ENCODE measurements at regions not wholly inside any gene's neighbourhood (a gene's known extent, or its start where the extent isn't known, plus 50 kb on each side); places are given as distances from the start of the nearest gene placed in this dataset.

DNA sequence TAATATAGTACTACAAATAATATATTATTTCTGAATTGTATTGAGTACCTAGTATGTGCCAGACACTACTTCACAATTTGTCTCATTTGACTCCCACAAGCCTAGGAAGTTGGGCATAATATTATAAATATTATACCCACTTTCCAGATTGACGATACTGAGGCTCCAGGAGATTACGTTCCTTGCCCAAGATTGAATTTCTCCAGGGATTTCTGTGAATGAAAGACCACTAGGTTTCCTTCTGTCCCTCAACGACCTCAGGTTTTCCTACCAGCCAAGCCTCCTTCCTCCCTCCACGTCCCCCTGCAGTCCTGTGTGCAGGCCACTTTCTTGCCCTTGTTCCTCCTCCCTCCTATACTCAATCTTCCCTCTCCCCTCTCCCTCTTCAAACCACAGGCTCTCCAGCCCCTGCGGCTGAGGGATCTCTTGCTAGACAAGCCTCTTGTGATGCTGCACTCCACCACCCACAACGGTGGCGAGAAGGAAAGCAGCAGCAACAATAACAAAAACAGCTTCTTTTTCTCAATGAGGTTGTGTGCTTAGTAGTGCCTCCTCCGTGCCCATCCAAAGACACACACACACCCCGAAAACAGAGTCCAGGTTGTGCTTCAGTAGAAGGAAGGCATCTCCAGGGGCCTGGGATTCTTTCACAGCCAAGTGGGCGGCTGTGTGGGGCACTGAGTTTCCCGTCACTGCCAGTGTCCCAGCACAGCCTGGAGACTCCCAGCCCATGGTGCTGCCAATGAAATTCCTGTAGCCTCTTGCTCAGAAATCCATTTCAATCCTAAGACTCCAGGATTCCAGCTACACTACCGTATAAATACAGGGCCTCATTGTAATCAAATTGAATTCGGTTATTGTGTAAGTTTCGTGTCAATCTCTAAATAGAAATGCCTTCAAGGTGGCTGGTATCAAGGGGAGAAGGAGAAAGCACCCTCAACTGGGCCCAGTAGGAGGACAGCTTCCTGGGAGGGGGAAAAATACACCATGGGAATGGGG lies 94.4 kb downstream of the NCR2 start:
- H3K4me2 ChIP-seq (ENCODE audit: low read length) = no peak overlapping the region; the same call in 1 of the 2 replicates
- TF ChIP-seq EZH2phosphoT487 (IDR thresholded peaks at IDR 0.05; ENCODE audit: low read depth) = no peak
- TF ChIP-seq, protein P1, sequence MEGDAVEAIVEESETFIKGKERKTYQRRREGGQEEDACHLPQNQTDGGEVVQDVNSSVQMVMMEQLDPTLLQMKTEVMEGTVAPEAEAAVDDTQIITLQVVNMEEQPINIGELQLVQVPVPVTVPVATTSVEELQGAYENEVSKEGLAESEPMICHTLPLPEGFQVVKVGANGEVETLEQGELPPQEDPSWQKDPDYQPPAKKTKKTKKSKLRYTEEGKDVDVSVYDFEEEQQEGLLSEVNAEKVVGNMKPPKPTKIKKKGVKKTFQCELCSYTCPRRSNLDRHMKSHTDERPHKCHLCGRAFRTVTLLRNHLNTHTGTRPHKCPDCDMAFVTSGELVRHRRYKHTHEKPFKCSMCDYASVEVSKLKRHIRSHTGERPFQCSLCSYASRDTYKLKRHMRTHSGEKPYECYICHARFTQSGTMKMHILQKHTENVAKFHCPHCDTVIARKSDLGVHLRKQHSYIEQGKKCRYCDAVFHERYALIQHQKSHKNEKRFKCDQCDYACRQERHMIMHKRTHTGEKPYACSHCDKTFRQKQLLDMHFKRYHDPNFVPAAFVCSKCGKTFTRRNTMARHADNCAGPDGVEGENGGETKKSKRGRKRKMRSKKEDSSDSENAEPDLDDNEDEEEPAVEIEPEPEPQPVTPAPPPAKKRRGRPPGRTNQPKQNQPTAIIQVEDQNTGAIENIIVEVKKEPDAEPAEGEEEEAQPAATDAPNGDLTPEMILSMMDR (IDR thresholded peaks at IDR 0.05; ENCODE audit: low read depth, low read length) = no peak
- H3K9ac ChIP-seq (ENCODE audit: low read length) = no peak overlapping the region
- H3K79me2 ChIP-seq (ENCODE audit: low read length) = no peaks in the 10 kb centered on the region
- H3K9me3 ChIP-seq (ENCODE audit: insufficient read depth, low read length) = no peaks in the 10 kb centered on the region
- no peaks in the 10 kb centered on the region for H4K20me1 ChIP-seq (ENCODE audit: insufficient read depth, low read length)
- H3K36me3 ChIP-seq (replicated peaks; ENCODE audit: low read depth, low read length) = no peaks in the 10 kb centered on the region
- H3K27me3 ChIP-seq (ENCODE audit: low read depth, low read length) = peaks cover 31% of the 10 kb centered on the region
- H3K27ac ChIP-seq (ENCODE audit: low read length) = no peak overlapping the region
- no peak overlapping the region for H2AFZ ChIP-seq (ENCODE audit: low read depth, low read length)
- H3K4me1 ChIP-seq (ENCODE audit: low read length) = peaks cover 25% of the 10 kb centered on the region
- no peak overlapping the region for H3K4me3 ChIP-seq (ENCODE audit: low read length)

DNA sequence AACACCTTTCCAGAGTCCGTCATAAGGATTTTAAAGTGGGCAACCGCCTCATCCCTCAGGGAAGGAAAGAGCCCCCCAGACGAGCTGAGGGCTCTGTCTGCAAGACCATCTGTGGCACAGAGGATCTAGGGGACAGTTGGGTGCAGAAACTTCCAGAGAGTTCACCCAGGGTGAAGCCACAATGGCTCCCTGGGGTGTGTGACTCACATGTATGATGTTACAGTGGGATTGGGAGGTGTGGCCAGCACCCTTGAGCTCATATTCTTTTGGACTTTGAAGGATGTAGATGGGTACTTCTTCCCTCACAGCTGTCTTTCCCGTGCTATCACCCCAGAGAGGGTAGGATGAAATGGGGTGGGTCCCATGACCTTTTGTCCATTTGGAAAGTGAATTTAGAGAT lies 95.5 kb downstream of the NCR2 start:
- Histone ChIP-seq H3K9ac (ENCODE audit: low read length) (no peak overlapping the region), H3K79me2 (ENCODE audit: low read length) (no peaks in the 10 kb centered on the region), H4K20me1 (ENCODE audit: insufficient read depth, low read length) (no peaks in the 10 kb centered on the region), H3K4me1 (ENCODE audit: low read length) (peaks cover 25% of the 10 kb centered on the region), H3K27me3 (ENCODE audit: low read depth, low read length) (peaks cover 24% of the 10 kb centered on the region), H3K27ac (ENCODE audit: low read length) (no peak overlapping the region), H3K36me3 (replicated peaks; ENCODE audit: low read depth, low read length) (no peaks in the 10 kb centered on the region), H3K4me2 (ENCODE audit: low read length) (no peak overlapping the region), H3K9me3 (ENCODE audit: insufficient read depth, low read length) (no peaks in the 10 kb centered on the region), H3K4me3 (ENCODE audit: low read length) (no peak overlapping the region), H2AFZ (ENCODE audit: low read depth, low read length) (no peak overlapping the region)
- TF ChIP-seq, protein P1 (IDR thresholded peaks at IDR 0.05; ENCODE audit: low read depth, low read length) = no peak
- TF ChIP-seq EZH2phosphoT487 (IDR thresholded peaks at IDR 0.05; ENCODE audit: low read depth) = no peak

DNA sequence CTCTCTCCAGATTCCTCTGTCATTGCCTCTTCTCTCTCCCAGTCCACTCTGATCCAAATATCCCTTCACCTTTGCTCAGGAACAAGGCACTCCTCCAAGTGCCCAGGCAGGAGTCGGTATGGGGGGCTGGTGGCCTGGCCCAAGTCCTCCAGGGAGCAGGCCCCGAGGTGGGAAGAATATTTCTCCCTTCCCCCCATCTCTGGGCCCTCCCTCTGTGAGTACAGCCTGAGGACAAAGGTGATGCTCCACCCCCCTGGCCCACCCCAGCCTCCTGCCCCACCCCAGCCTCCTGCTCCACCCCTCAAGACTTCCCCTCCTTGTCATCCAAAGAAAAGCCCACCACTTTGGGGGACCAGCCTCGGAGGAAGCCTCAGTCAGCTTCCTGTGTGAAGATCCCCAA lies 96.9 kb downstream of the NCR2 start:
- Histone ChIP-seq H3K79me2 (ENCODE audit: low read length) (no peaks in the 10 kb centered on the region), H3K27me3 (ENCODE audit: low read depth, low read length) (peaks cover 10% of the 10 kb centered on the region), H3K4me2 (ENCODE audit: low read length) (no peak overlapping the region), H2AFZ (ENCODE audit: low read depth, low read length) (no peak overlapping the region), H3K27ac (ENCODE audit: low read length) (no peak overlapping the region), H3K4me1 (ENCODE audit: low read length) (peaks cover 14% of the 10 kb centered on the region), H3K36me3 (replicated peaks; ENCODE audit: low read depth, low read length) (no peaks in the 10 kb centered on the region), H3K9ac (ENCODE audit: low read length) (no peak overlapping the region), H3K4me3 (ENCODE audit: low read length) (no peak overlapping the region), H4K20me1 (ENCODE audit: insufficient read depth, low read length) (no peaks in the 10 kb centered on the region), H3K9me3 (ENCODE audit: insufficient read depth, low read length) (no peaks in the 10 kb centered on the region)
- TF ChIP-seq, protein P1 (IDR thresholded peaks at IDR 0.05; ENCODE audit: low read depth, low read length) = no peak
- no peak for TF ChIP-seq EZH2phosphoT487 (IDR thresholded peaks at IDR 0.05; ENCODE audit: low read depth)

DNA sequence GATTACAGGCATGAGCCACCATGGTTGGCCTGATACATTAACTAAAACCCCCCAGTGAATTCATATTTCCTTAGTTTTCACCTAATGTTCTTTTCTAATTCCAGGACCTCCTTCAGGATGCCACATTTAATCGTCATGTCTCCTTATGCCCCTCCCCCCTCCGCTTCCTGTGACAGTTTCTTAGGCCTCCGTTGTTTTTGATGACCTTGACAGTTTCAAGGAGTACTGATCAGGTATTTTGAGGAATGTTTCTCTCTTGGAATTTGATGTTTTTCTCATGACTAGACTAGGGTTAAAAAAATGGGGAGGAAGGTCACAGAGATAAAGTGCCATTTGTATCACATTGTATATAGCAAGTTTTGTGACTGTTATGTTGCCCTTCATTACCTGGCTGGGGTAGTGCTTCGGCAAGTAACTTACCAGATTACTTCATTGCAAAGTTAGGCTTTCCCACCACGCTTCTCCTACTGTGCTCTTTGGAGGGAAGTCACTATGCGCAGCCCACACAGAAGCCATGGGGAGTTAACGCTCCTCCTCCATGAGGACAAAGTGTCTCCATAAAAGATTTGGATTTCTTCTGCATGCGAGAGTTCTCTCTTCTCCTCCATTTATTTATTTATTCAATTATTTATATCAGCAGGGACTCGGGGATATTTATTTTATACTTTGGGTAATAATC lies 99.5 kb downstream of the NCR2 start:
- Histone ChIP-seq H3K27ac (ENCODE audit: low read length) (no peak overlapping the region), H3K4me1 (ENCODE audit: low read length) (peaks cover 9% of the 10 kb centered on the region), H3K4me2 (ENCODE audit: low read length) (no peak overlapping the region), H3K27me3 (ENCODE audit: low read depth, low read length) (0 out of 2 replicates have a peak, but pooled peaks cover 6% of the 10 kb centered on the region), H3K4me3 (ENCODE audit: low read length) (no peak overlapping the region), H3K36me3 (replicated peaks; ENCODE audit: low read depth, low read length) (no peaks in the 10 kb centered on the region), H3K79me2 (ENCODE audit: low read length) (no peaks in the 10 kb centered on the region), H3K9ac (ENCODE audit: low read length) (no peak overlapping the region), H4K20me1 (ENCODE audit: insufficient read depth, low read length) (no peaks in the 10 kb centered on the region), H2AFZ (ENCODE audit: low read depth, low read length) (no peak overlapping the region), H3K9me3 (ENCODE audit: insufficient read depth, low read length) (no peaks in the 10 kb centered on the region)
- no peak for TF ChIP-seq EZH2phosphoT487 (IDR thresholded peaks at IDR 0.05; ENCODE audit: low read depth)
- TF ChIP-seq, protein P1 (IDR thresholded peaks at IDR 0.05; ENCODE audit: low read depth, low read length) = no peak

Data from OCI-LY3 (cell line).